HepG2 (cell line): ENCODE measurements at regions not wholly inside any gene's neighbourhood (a gene's known extent, or its start where the extent isn't known, plus 50 kb on each side); places are given as distances from the start of the nearest gene placed in this dataset.

Experiments used
- ARID2 ChIP-seq: sonication (generic); formaldehyde crosslinking; IDR thresholded peaks from 2 replicates; pipeline ENCODE4 v1.8.1; 2022; ENCODE audit warnings: mild to moderate bottlenecking, missing genetic modification reagents, borderline replicate concordance
- GATA4 ChIP-seq: sonication (generic); IDR thresholded peaks from 2 replicates; pipeline ENCODE4 v1.6.1; 2016; ENCODE audit warnings: antibody characterized with exemption, low read depth, borderline replicate concordance
- IKZF4 ChIP-seq: sonication (generic); formaldehyde crosslinking; IDR thresholded peaks from 2 replicates; pipeline ENCODE4 v1.5.1; 2020; ENCODE audit warnings: borderline replicate concordance, mild to moderate bottlenecking, low read depth, missing genetic modification reagents; ENCODE audit errors: not compliant biosample characterization
- KDM6A ChIP-seq: IDR thresholded peaks from 2 replicates; pipeline ENCODE4 v1.6.1; 2016; ENCODE audit warnings: low read depth
- MNT ChIP-seq: fragments of 450-650 bp; IDR thresholded peaks from 2 replicates; pipeline ENCODE4 v1.6.1; 2016
- NPAS2 ChIP-seq: sonication (generic); formaldehyde crosslinking; IDR thresholded peaks from 2 replicates; pipeline ENCODE4 v1.8.0; 2022; ENCODE audit warnings: mild to moderate bottlenecking, missing genetic modification reagents, borderline replicate concordance
- POLR2G ChIP-seq: fragments of 200-400 bp; formaldehyde crosslinking; IDR thresholded peaks from 2 replicates; pipeline ENCODE4 v1.6.1; 2018; ENCODE audit warnings: mild to moderate bottlenecking, low read depth, low read length, moderate library complexity
- RBFOX2 ChIP-seq: fragments of 200-400 bp; formaldehyde crosslinking; IDR thresholded peaks from 2 replicates; pipeline ENCODE4 v1.6.1; 2017; ENCODE audit warnings: low read depth, mild to moderate bottlenecking, low read length
- RERE ChIP-seq: IDR thresholded peaks from 2 replicates; pipeline ENCODE4 v1.6.1; 2016; ENCODE audit warnings: low read depth, missing genetic modification reagents, missing compliant biosample characterization
- RNF219 ChIP-seq: sonication (generic); formaldehyde crosslinking; IDR thresholded peaks from 2 replicates; pipeline ENCODE4 v1.5.0; 2020; ENCODE audit warnings: mild to moderate bottlenecking, missing genetic modification reagents
- SIX1 ChIP-seq: sonication (generic); formaldehyde crosslinking; IDR thresholded peaks from 2 replicates; pipeline ENCODE4 v1.4.0; 2020; ENCODE audit warnings: missing genetic modification reagents, borderline replicate concordance
- TCF12 ChIP-seq, 2 experiments: fragments of 450-650 bp in 1 of 2; sonication (generic) in 1 of 2; formaldehyde crosslinking in 1 of 2; IDR thresholded peaks; 2 replicates each; pipeline versions ENCODE4 v1.6.1 to v1.8.0; 2017 to 2022; ENCODE audit warnings: antibody characterized with exemption in 1 of 2, mild to moderate bottlenecking in 1 of 2, missing genetic modification reagents in 1 of 2, moderate library complexity in 1 of 2
- ZEB1 ChIP-seq: IDR thresholded peaks from 2 replicates; pipeline ENCODE4 v1.6.1; 2012; ENCODE audit warnings: mild to moderate bottlenecking, low read depth, inconsistent platforms; ENCODE audit not compliant: insufficient replicate concordance
- ZNF17 ChIP-seq: sonication (generic); formaldehyde crosslinking; IDR thresholded peaks from 2 replicates; pipeline ENCODE4 v1.5.0; 2020; ENCODE audit warnings: mild to moderate bottlenecking, missing genetic modification reagents
- ZNF264 ChIP-seq: sonication (generic); formaldehyde crosslinking; IDR thresholded peaks from 2 replicates; pipeline ENCODE4 v1.4.0; 2020; ENCODE audit warnings: missing genetic modification reagents
- ZNF432 ChIP-seq: sonication (generic); formaldehyde crosslinking; IDR thresholded peaks from 2 replicates; pipeline ENCODE4 v1.5.0; 2020; ENCODE audit warnings: missing genetic modification reagents, mild to moderate bottlenecking, borderline replicate concordance
- ZNF709 ChIP-seq: sonication (generic); formaldehyde crosslinking; IDR thresholded peaks from 2 replicates; pipeline ENCODE4 v1.5.0; 2020; ENCODE audit warnings: mild to moderate bottlenecking, missing genetic modification reagents
- ZNF713 ChIP-seq: sonication (generic); formaldehyde crosslinking; IDR thresholded peaks from 2 replicates; pipeline ENCODE4 v1.4.0; 2020; ENCODE audit warnings: mild to moderate bottlenecking, missing genetic modification reagents
- ZNF784 ChIP-seq: sonication (generic); formaldehyde crosslinking; IDR thresholded peaks from 2 replicates; pipeline ENCODE4 v1.5.1; 2020; ENCODE audit warnings: missing genetic modification reagents, mild to moderate bottlenecking, borderline replicate concordance
- ZNF788 ChIP-seq: sonication (generic); formaldehyde crosslinking; IDR thresholded peaks from 2 replicates; pipeline ENCODE4 v1.5.0; 2020; ENCODE audit warnings: mild to moderate bottlenecking, missing genetic modification reagents, borderline replicate concordance
- ZNF816 ChIP-seq: sonication (generic); formaldehyde crosslinking; IDR thresholded peaks from 2 replicates; pipeline ENCODE4 v1.8.0; 2022; ENCODE audit warnings: missing genetic modification reagents, mild to moderate bottlenecking, borderline replicate concordance

- no peak for TF ChIP-seq RNF219 (CRISPR knock-in tag)
- TF ChIP-seq ARID2: no peak
- no peak for TF ChIP-seq IKZF4 (CRISPR knock-in tag)
- TF ChIP-seq NPAS2: no peak
- TF ChIP-seq RBFOX2: no peak
- peak; percentile 83 for TF ChIP-seq ZNF264 (CRISPR knock-in tag)
- TF ChIP-seq ZNF713 (CRISPR knock-in tag): no peak
- TF ChIP-seq MNT: no peak
- TF ChIP-seq SIX1 (CRISPR knock-in tag): peak; percentile 91
- no peak for TF ChIP-seq KDM6A (CRISPR knock-in tag)
- TF ChIP-seq GATA4: no peak
- no peak for TF ChIP-seq TCF12 (IDR thresholded peaks at IDR 0.05)
- TF ChIP-seq TCF12 (CRISPR knock-in tag; IDR thresholded peaks at IDR 0.05): no peak
- no peak for TF ChIP-seq POLR2G
- TF ChIP-seq ZNF784 (CRISPR knock-in tag): no peak
- TF ChIP-seq RERE (CRISPR knock-in tag): 0 out of 2 replicates have a peak, but pooled peaks have one; percentile 32
- no peak for TF ChIP-seq ZNF17 (CRISPR knock-in tag)
- TF ChIP-seq ZNF709: no peak
- TF ChIP-seq ZEB1: no peak
- no peak for TF ChIP-seq ZNF788 (CRISPR knock-in tag)
- no peak for TF ChIP-seq ZNF432 (CRISPR knock-in tag)
- TF ChIP-seq ZNF816: no peak
Measured at GRCh38 chr2:53104263-53104662, 663.3 kb upstream of the CHAC2 start (continued).
